NB4 (cell line): ENCODE measurements at regions not wholly inside any gene's neighbourhood (a gene's known extent, or its start where the extent isn't known, plus 50 kb on each side); places are given as distances from the start of the nearest gene placed in this dataset.

ENCODE experiments used
- CTCF ChIP-seq: IDR thresholded peaks from one replicate; pipeline ENCODE4 v1.5.1; 2012; ENCODE audit warnings: low read depth, low read length
- MAX ChIP-seq: IDR thresholded peaks from 2 replicates; pipeline ENCODE4 v1.6.1; 2011; ENCODE audit warnings: low read depth, low read length
- POLR2A ChIP-seq: IDR thresholded peaks from 2 replicates; pipeline ENCODE4 v1.6.1; 2011; ENCODE audit warnings: mild to moderate bottlenecking; ENCODE audit not compliant: insufficient read length; ENCODE audit errors: extremely low read depth

GRCh38 chr5:96101358-96102089 is 139.9 kb upstream of the ELL2 start:
- TF ChIP-seq CTCF (no peak), POLR2A (no peak), MAX (no peak)
